Activated CD4-positive, CD25-positive, alpha-beta regulatory T cell treated with anti-CD3 and anti-CD28 coated beads, Interleukin-2, amount 50 U/mL, for 72 hours (primary cell): ENCODE measurements at regions not wholly inside any gene's neighbourhood (a gene's known extent, or its start where the extent isn't known, plus 50 kb on each side); places are given as distances from the start of the nearest gene placed in this dataset.

Experiments used
- DNase-seq: peaks from one replicate; pipeline ENCODE4 v3.0.0; 2021

DNA sequence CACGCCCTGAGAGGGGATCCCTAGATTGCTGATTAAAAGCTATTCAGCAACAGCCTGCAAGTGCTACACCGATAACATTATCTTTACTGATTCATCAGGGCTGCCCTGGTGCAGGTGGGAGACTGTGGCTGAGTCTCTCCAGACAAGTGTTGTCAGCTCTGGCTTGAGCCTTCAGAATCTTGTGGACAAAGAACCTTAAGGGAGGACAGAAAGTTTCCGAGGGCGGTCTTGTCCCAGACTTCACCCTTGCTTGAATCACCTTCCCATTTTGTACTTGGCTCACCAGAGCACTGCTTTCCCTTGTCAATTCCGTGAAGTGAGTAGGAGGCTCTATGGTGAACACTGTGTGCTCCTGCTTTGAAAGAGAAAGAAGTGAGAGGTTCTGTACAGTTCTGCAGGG lies 88.6 kb upstream of the PCSK2 start:
- no peak for DNase-seq

DNA sequence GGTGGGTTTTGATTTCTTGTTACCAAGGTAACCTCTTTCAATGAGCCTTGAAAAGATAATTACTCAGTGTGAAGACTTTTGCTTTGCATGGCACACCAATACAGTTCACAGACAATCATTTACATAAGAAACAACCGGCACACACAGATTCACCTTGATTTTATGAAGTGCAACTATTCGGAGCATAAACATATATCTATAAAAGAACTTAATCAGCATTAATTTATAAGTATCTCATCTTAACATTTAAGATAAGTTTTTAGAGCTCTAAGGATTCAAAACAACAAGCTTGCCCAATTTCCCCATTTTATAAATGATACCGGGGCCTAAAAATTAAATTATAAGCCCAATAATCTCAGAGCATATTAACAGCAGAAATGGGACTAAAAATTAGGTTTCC lies 85.9 kb upstream of the PCSK2 start:
- no peak for DNase-seq

GRCh38 chr20:17141568-17141967 lies 85.3 kb upstream of the PCSK2 start:
- no peak for DNase-seq

DNA sequence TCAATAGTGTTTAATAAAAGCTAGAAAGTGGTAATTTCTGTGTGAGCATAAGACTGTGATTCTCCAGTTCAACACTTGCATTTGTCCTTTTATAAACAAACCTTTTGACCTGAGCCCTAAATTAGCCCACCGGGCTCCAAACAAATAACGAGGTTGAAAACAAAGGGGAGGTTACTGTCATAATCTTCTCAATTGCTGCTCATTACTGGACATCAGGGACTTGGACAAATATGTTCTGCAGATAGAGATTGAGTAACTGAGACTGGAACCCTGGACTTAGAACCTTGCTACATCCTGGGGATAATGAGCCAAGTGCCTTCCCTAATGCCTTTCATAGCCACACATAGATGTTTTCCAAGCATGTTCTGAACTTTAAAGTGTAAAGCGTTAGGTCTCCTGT lies 84.2 kb upstream of the PCSK2 start:
- no peak for DNase-seq

GRCh38 chr20:17150858-17151257 lies 76.0 kb upstream of the PCSK2 start:
- no peak for DNase-seq

DNA sequence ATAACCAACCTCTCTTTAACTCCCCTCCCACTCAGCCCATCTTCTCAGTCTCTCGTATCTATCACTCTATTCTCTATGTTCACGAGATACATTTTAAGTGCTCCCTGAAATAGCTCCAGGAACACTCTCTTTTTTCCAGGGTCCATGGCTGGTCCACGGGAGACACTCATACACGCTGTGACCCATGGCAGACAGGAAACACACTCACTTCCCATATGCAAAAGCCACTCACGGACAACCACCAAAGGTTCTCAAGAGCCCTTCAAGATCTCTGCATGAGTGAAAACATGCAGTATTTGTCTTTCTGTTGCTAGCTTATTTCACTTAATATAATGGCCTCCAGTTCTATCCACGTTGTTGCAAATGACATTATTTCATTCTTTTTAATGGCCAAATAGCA lies 71.4 kb upstream of the PCSK2 start:
- DNase-seq = no peak

GRCh38 chr20:17158701-17159100 lies 68.1 kb upstream of the PCSK2 start:
- DNase-seq = no peak

- no peak for DNase-seq
Observed at GRCh38 chr20:17161673-17162481, 65.0 kb upstream of the PCSK2 start.

DNA sequence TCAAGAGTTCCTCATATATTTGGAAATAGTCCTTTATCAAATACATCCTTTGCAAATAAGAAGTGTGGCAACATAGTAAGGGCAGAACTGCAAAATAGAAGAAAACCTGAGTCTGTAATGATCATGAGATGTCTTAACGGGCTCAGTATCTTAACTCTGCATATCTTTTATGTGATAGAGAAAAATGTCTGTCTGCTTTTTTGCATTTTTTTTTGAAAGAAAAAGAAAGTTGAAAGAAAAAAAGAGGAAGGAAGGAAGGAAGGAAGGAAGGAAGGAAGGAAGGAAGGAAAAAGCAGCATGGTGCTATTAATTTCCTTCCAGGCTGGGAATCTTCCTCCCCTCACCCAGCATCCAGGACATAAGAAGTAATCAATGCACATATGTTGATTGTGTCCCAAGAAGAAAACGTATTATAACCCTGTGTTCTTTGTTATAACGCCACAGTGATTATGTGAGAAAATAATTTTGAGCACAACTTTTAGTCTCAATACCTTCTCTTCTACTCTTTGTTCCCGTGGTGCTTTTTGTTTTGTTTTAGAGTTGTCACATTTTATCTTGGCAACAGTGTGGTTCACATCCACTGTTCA lies 58.7 kb upstream of the PCSK2 start:
- DNase-seq = no peak

DNA sequence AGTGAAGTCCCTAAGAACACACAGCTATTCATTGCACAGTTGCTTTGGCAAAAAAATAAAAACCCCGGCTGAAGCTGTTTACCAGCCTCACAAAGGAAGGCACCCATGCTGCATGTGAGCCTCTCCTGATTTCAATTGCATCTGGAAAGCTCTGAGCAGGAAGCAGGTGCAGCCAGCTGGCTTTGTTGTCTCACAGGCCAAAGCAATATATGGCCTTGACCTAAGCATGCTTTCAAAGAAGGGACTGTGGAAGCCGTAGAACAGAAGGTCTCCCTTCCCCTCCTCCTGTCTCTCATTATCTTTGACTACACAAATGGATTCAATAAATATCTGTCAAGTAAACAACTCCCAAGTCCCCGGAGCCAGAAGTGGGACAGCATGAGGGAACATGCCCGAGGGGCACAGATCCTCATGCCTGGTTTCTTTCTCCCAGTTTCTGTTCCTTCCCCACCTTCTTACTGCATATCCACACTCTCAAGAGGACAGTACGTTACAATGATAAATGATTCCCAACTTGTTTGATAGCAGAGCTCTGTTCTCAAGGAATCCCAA lies 57.2 kb upstream of the PCSK2 start:
- no peak for DNase-seq

DNA sequence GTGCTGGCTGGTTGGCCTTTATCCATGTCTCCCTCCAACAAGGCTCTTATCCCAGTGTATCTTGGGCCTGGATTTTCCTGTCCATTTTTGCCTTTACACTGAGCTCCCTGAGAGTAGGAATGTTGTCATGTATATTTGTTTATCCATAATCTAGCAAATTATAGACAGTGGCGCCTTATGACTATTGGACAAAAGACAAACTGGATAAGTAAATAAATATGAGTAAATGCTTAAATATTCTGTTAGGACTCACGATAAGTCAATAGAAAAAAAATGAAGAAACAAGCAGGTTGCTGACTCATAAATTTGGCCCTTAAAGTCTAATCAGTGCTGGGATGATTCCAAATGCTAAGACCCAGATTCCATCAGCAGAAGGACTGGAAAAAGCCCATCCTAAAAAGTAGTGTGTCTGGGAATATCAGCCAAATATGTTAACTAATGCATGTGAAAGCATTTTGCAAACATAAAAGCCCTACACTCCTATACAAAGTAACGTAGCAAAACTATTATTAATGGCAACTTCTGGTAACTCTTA lies 55.0 kb upstream of the PCSK2 start:
- no peak for DNase-seq

DNA sequence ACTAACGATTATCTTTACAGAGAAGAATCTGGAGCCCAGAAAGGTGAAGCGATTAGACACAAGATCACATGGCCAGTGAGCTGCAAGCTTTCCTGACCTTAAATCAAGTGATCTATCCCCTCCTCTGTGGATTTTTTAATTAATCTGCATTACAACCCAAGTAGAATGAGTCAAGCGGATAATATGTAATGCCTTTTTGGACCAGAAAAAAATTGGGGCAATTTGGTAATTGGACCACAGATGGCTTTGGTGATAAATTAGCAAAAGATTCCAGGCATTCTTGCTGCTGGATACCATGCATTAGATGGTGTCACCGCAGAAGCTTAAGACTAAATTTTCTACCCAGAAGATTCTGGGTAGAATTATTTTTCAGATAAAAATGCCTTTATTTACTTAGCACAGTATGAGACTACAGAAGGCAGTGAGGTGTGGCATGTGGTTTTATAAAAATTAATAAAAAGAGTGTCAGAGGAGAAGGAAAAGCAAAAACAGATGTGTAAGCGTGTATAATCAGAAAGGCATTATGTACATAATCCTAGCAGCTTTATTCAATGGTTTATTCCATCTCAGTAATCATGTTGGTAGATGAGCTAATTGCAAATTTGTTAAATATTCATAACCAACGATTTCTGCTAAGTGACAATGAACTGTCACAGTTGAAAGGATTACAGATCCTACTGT lies 53.9 kb upstream of the PCSK2 start:
- DNase-seq = no peak
